ENCODE measurements at regions not wholly inside any gene's neighbourhood (a gene's known extent, or its start where the extent isn't known, plus 50 kb on each side); places are given as distances from the start of the nearest gene placed in this dataset.
"Not testable (repeated sequence)": the region's sequence is repeated elsewhere in the genome, so short reads cannot be mapped to it uniquely, and the experiment has no call there.

GRCh38 chr4:34953145-34953799 is 1291.0 kb downstream of the ARAP2 start:
- H3K27me3 ChIP-seq (ENCODE audit: control insufficient read depth, insufficient read depth, low read length) = no peaks in the 10 kb centered on the region
- peak; percentile 22 for DNase-seq (ENCODE audit: low read depth, low spot score)
- H3K36me3 ChIP-seq (ENCODE audit: control insufficient read depth, insufficient read depth, low read length) = no peaks in the 10 kb centered on the region
- H3K27ac ChIP-seq (ENCODE audit: low read length) = no peak overlapping the region
- no peak overlapping the region for H3K4me3 ChIP-seq (ENCODE audit: low read length)
- no CpG with 5 or more reads among the region's 9 CpGs for WGBS (ENCODE audit: insufficient coverage, insufficient read length)
- no peaks in the 10 kb centered on the region for H3K4me1 ChIP-seq (ENCODE audit: control insufficient read depth, insufficient read depth, low read length)
- no peaks in the 10 kb centered on the region for H3K9me3 ChIP-seq (ENCODE audit: control insufficient read depth, insufficient read depth, low read length)

GRCh38 chr4:34964613-34965012 is 1279.7 kb downstream of the ARAP2 start:
- Histone ChIP-seq H3K27me3 (ENCODE audit: control insufficient read depth, insufficient read depth, low read length) (no peaks in the 10 kb centered on the region), H3K4me3 (ENCODE audit: low read length) (no peak overlapping the region), H3K9me3 (ENCODE audit: control insufficient read depth, insufficient read depth, low read length) (no peaks in the 10 kb centered on the region), H3K27ac (ENCODE audit: low read length) (no peak overlapping the region), H3K4me1 (ENCODE audit: control insufficient read depth, insufficient read depth, low read length) (no peaks in the 10 kb centered on the region), H3K36me3 (ENCODE audit: control insufficient read depth, insufficient read depth, low read length) (no peaks in the 10 kb centered on the region)
- no peak for DNase-seq (ENCODE audit: low read depth, low spot score)
- no CpG with 5 or more reads among the region's 2 CpGs for WGBS (ENCODE audit: insufficient coverage, insufficient read length)

- Histone ChIP-seq H3K4me3 (ENCODE audit: low read length) (no peak overlapping the region), H3K4me1 (ENCODE audit: control insufficient read depth, insufficient read depth, low read length) (no peaks in the 10 kb centered on the region), H3K27ac (ENCODE audit: low read length) (no peak overlapping the region), H3K27me3 (ENCODE audit: control insufficient read depth, insufficient read depth, low read length) (no peaks in the 10 kb centered on the region), H3K9me3 (ENCODE audit: control insufficient read depth, insufficient read depth, low read length) (no peaks in the 10 kb centered on the region), H3K36me3 (ENCODE audit: control insufficient read depth, insufficient read depth, low read length) (no peaks in the 10 kb centered on the region)
- DNase-seq (ENCODE audit: low read depth, low spot score) = no peak
- WGBS (ENCODE audit: insufficient coverage, insufficient read length) = no CpG with 5 or more reads among the region's 3 CpGs
These were observed 1272.1 kb downstream of the ARAP2 start for GRCh38 chr4:34972189-34972588.

GRCh38 chr4:34973650-34974312 is 1270.5 kb downstream of the ARAP2 start:
- WGBS (ENCODE audit: insufficient coverage, insufficient read length) = no CpG with 5 or more reads among the region's 3 CpGs
- DNase-seq (ENCODE audit: low read depth, low spot score) = no peak
- Histone ChIP-seq H3K27me3 (ENCODE audit: control insufficient read depth, insufficient read depth, low read length) (no peaks in the 10 kb centered on the region), H3K9me3 (ENCODE audit: control insufficient read depth, insufficient read depth, low read length) (no peaks in the 10 kb centered on the region), H3K27ac (ENCODE audit: low read length) (no peak overlapping the region), H3K36me3 (ENCODE audit: control insufficient read depth, insufficient read depth, low read length) (no peaks in the 10 kb centered on the region), H3K4me1 (ENCODE audit: control insufficient read depth, insufficient read depth, low read length) (no peaks in the 10 kb centered on the region), H3K4me3 (ENCODE audit: low read length) (no peak overlapping the region)

GRCh38 chr4:34974313-34974680 is 1270.0 kb downstream of the ARAP2 start:
- no peaks in the 10 kb centered on the region for H3K36me3 ChIP-seq (ENCODE audit: control insufficient read depth, insufficient read depth, low read length)
- H3K4me3 ChIP-seq (ENCODE audit: low read length) = no peak overlapping the region
- no peak overlapping the region for H3K27ac ChIP-seq (ENCODE audit: low read length)
- no peaks in the 10 kb centered on the region for H3K27me3 ChIP-seq (ENCODE audit: control insufficient read depth, insufficient read depth, low read length)
- no peaks in the 10 kb centered on the region for H3K4me1 ChIP-seq (ENCODE audit: control insufficient read depth, insufficient read depth, low read length)
- H3K9me3 ChIP-seq (ENCODE audit: control insufficient read depth, insufficient read depth, low read length) = no peaks in the 10 kb centered on the region
- no peak for DNase-seq (ENCODE audit: low read depth, low spot score)

GRCh38 chr4:35021222-35021621 is 1223.1 kb downstream of the ARAP2 start:
- no CpG with 5 or more reads among the region's 8 CpGs for WGBS (ENCODE audit: insufficient coverage, insufficient read length)
- not testable (repeated sequence) for DNase-seq (ENCODE audit: low read depth, low spot score); H3K27ac ChIP-seq (ENCODE audit: low read length); H3K27me3 ChIP-seq (ENCODE audit: control insufficient read depth, insufficient read depth, low read length); H3K9me3 ChIP-seq (ENCODE audit: control insufficient read depth, insufficient read depth, low read length); H3K4me1 ChIP-seq (ENCODE audit: control insufficient read depth, insufficient read depth, low read length); H3K4me3 ChIP-seq (ENCODE audit: low read length); H3K36me3 ChIP-seq (ENCODE audit: control insufficient read depth, insufficient read depth, low read length)

GRCh38 chr4:35025152-35025834 is 1219.0 kb downstream of the ARAP2 start:
- H3K27ac ChIP-seq (ENCODE audit: low read length) = no peak overlapping the region
- H3K9me3 ChIP-seq (ENCODE audit: control insufficient read depth, insufficient read depth, low read length) = no peaks in the 10 kb centered on the region
- H3K27me3 ChIP-seq (ENCODE audit: control insufficient read depth, insufficient read depth, low read length) = no peaks in the 10 kb centered on the region
- no CpG with 5 or more reads among the region's 3 CpGs for WGBS (ENCODE audit: insufficient coverage, insufficient read length)
- no peak overlapping the region for H3K4me3 ChIP-seq (ENCODE audit: low read length)
- DNase-seq (ENCODE audit: low read depth, low spot score) = no peak
- no peaks in the 10 kb centered on the region for H3K4me1 ChIP-seq (ENCODE audit: control insufficient read depth, insufficient read depth, low read length)
- no peaks in the 10 kb centered on the region for H3K36me3 ChIP-seq (ENCODE audit: control insufficient read depth, insufficient read depth, low read length)

- Histone ChIP-seq H3K36me3 (ENCODE audit: control insufficient read depth, insufficient read depth, low read length) (no peaks in the 10 kb centered on the region), H3K4me3 (ENCODE audit: low read length) (no peak overlapping the region), H3K4me1 (ENCODE audit: control insufficient read depth, insufficient read depth, low read length) (no peaks in the 10 kb centered on the region), H3K27me3 (ENCODE audit: control insufficient read depth, insufficient read depth, low read length) (no peaks in the 10 kb centered on the region), H3K9me3 (ENCODE audit: control insufficient read depth, insufficient read depth, low read length) (no peaks in the 10 kb centered on the region), H3K27ac (ENCODE audit: low read length) (no peak overlapping the region)
- no CpG with 5 or more reads among the region's 29 CpGs for WGBS (ENCODE audit: insufficient coverage, insufficient read length)
- DNase-seq (ENCODE audit: low read depth, low spot score) = no peak
These were observed 1206.1 kb downstream of the ARAP2 start for GRCh38 chr4:35038079-35038805.

- no peak for DNase-seq (ENCODE audit: low read depth, low spot score)
- Histone ChIP-seq H3K36me3 (ENCODE audit: control insufficient read depth, insufficient read depth, low read length) (no peaks in the 10 kb centered on the region), H3K27me3 (ENCODE audit: control insufficient read depth, insufficient read depth, low read length) (no peaks in the 10 kb centered on the region), H3K9me3 (ENCODE audit: control insufficient read depth, insufficient read depth, low read length) (no peaks in the 10 kb centered on the region), H3K4me1 (ENCODE audit: control insufficient read depth, insufficient read depth, low read length) (no peaks in the 10 kb centered on the region), H3K27ac (ENCODE audit: low read length) (no peak overlapping the region), H3K4me3 (ENCODE audit: low read length) (no peak overlapping the region)
- no CpG with 5 or more reads among the region's 7 CpGs for WGBS (ENCODE audit: insufficient coverage, insufficient read length)
These were observed 1205.5 kb downstream of the ARAP2 start for GRCh38 chr4:35038845-35039244.

- Histone ChIP-seq H3K4me1 (ENCODE audit: control insufficient read depth, insufficient read depth, low read length) (no peaks in the 10 kb centered on the region), H3K9me3 (ENCODE audit: control insufficient read depth, insufficient read depth, low read length) (no peaks in the 10 kb centered on the region), H3K27ac (ENCODE audit: low read length) (no peak overlapping the region), H3K36me3 (ENCODE audit: control insufficient read depth, insufficient read depth, low read length) (no peaks in the 10 kb centered on the region), H3K4me3 (ENCODE audit: low read length) (no peak overlapping the region), H3K27me3 (ENCODE audit: control insufficient read depth, insufficient read depth, low read length) (no peaks in the 10 kb centered on the region)
- WGBS (ENCODE audit: insufficient coverage, insufficient read length) = no CpG with 5 or more reads among the region's 9 CpGs
- no peak for DNase-seq (ENCODE audit: low read depth, low spot score)
These were observed 1191.8 kb downstream of the ARAP2 start for GRCh38 chr4:35052546-35052945.

All from iPS DF 6.9 (cell line).